HL-60 (cell line): ENCODE measurements at regions not wholly inside any gene's neighbourhood (a gene's known extent, or its start where the extent isn't known, plus 50 kb on each side); places are given as distances from the start of the nearest gene placed in this dataset.

Source experiments
- DNase-seq, 2 experiments: peaks; one replicate each; pipeline ENCODE4 v3.0.0-alpha.2; 2010 to 2020; ENCODE audit warnings: low read depth in 1 of 2, low spot score in 1 of 2
- H3K27ac ChIP-seq: fragments of 250-450 bp; sonication (Bioruptor Pico); replicated peaks from 2 replicates; pipeline ENCODE4 v1.5.1; 2020; ENCODE audit warnings: mild to moderate bottlenecking, moderate library complexity
- H3K27me3 ChIP-seq: fragments of 250-450 bp; sonication (Bioruptor Pico); 2 replicates; pipeline ENCODE4 v1.5.1; 2021; ENCODE audit warnings: mild to moderate bottlenecking, moderate library complexity; ENCODE audit not compliant: insufficient read depth, poor library complexity, severe bottlenecking
- H3K4me3 ChIP-seq: replicated peaks from 2 replicates; pipeline ENCODE4 v1.5.1; 2011; ENCODE audit warnings: mild to moderate bottlenecking, control low read depth, low read length; ENCODE audit not compliant: insufficient read depth
- GABPA ChIP-seq: IDR thresholded peaks from 2 replicates; pipeline ENCODE4 v1.6.1; 2012; ENCODE audit warnings: low read depth
- POLR2AphosphoS5 ChIP-seq: IDR thresholded peaks from 2 replicates; pipeline ENCODE4 v1.6.1; 2012; ENCODE audit warnings: low read depth
- SPI1 ChIP-seq: IDR thresholded peaks from 2 replicates; pipeline ENCODE4 v1.6.1; 2012; ENCODE audit warnings: low read depth, mild to moderate bottlenecking, borderline replicate concordance
- TF ChIP-seq, protein P1 (sequence below): IDR thresholded peaks from one replicate; pipeline ENCODE4 v1.5.1; 2011; ENCODE audit warnings: low read length, control low read depth, inconsistent platforms; ENCODE audit not compliant: insufficient read depth
- TF ChIP-seq, protein P2 (sequence below): IDR thresholded peaks from 2 replicates; pipeline ENCODE4 v1.6.1; 2012; ENCODE audit warnings: low read depth; ENCODE audit not compliant: insufficient replicate concordance

DNA sequence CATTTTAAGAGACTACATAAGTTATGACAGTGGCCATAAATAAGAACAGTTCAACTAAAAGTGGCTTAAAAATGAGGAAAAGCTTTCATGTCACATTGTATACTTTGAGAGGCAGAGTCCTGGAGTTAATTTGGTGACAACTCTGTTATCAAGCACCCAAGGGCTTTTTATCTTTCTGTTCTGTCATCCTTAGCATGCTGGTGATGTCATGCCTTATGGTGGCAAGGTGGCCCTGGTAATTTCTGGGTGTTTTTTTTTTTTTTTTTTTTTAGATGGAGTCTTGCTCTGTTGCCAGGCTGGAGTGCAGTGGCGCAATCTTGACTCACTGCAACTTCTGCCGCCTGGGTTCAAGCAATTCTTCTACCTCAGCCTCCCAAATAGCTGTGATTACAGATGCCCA, 158.8 kb downstream of the AASDHPPT start:
- TF ChIP-seq, protein P1, sequence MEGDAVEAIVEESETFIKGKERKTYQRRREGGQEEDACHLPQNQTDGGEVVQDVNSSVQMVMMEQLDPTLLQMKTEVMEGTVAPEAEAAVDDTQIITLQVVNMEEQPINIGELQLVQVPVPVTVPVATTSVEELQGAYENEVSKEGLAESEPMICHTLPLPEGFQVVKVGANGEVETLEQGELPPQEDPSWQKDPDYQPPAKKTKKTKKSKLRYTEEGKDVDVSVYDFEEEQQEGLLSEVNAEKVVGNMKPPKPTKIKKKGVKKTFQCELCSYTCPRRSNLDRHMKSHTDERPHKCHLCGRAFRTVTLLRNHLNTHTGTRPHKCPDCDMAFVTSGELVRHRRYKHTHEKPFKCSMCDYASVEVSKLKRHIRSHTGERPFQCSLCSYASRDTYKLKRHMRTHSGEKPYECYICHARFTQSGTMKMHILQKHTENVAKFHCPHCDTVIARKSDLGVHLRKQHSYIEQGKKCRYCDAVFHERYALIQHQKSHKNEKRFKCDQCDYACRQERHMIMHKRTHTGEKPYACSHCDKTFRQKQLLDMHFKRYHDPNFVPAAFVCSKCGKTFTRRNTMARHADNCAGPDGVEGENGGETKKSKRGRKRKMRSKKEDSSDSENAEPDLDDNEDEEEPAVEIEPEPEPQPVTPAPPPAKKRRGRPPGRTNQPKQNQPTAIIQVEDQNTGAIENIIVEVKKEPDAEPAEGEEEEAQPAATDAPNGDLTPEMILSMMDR: no peak
- TF ChIP-seq SPI1: no peak
- no peak for TF ChIP-seq POLR2AphosphoS5
- TF ChIP-seq, protein P2, sequence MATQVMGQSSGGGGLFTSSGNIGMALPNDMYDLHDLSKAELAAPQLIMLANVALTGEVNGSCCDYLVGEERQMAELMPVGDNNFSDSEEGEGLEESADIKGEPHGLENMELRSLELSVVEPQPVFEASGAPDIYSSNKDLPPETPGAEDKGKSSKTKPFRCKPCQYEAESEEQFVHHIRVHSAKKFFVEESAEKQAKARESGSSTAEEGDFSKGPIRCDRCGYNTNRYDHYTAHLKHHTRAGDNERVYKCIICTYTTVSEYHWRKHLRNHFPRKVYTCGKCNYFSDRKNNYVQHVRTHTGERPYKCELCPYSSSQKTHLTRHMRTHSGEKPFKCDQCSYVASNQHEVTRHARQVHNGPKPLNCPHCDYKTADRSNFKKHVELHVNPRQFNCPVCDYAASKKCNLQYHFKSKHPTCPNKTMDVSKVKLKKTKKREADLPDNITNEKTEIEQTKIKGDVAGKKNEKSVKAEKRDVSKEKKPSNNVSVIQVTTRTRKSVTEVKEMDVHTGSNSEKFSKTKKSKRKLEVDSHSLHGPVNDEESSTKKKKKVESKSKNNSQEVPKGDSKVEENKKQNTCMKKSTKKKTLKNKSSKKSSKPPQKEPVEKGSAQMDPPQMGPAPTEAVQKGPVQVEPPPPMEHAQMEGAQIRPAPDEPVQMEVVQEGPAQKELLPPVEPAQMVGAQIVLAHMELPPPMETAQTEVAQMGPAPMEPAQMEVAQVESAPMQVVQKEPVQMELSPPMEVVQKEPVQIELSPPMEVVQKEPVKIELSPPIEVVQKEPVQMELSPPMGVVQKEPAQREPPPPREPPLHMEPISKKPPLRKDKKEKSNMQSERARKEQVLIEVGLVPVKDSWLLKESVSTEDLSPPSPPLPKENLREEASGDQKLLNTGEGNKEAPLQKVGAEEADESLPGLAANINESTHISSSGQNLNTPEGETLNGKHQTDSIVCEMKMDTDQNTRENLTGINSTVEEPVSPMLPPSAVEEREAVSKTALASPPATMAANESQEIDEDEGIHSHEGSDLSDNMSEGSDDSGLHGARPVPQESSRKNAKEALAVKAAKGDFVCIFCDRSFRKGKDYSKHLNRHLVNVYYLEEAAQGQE: no peak
- TF ChIP-seq GABPA: no peak
- H3K27me3 ChIP-seq: no peaks in the 10 kb centered on the region
- no peak overlapping the region for H3K4me3 ChIP-seq
- no peak for DNase-seq
- no peak overlapping the region for H3K27ac ChIP-seq

DNA sequence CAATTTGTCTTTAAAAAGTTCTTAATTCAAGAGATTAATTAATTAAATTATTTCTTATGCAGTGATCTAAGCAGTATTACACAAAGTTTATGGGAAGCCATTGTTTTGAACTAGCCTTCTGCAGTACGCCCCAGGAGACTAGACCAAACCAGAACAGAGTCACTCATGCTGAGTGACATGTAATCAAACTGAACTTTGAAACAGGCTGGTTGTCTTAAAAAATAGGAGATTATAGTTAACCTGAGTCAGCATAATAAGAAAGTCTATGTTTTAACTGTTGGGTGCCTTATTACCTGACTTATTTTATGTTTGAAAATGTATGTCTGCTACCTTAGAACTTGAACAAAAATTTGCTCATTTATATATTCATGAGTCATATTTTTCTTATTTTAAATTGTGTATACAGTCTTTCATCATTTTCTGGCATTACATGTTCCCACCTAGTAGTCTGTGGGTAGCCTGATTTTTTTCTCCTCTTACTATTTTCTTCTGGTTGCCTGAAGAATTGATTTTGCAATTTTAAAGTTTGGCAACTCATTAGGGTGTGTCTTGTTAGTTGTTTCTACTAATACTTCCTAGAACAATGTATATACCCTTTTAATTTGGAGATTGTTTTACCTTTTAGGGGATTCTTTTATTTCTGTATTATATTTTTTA, 161.4 kb downstream of the AASDHPPT start:
- Histone ChIP-seq H3K27ac (no peak overlapping the region), H3K4me3 (no peak overlapping the region), H3K27me3 (no peaks in the 10 kb centered on the region)
- TF ChIP-seq, protein P2: no peak
- TF ChIP-seq POLR2AphosphoS5 (no peak), SPI1 (no peak), GABPA (no peak)
- TF ChIP-seq, protein P1: no peak
- no peak for DNase-seq

DNA sequence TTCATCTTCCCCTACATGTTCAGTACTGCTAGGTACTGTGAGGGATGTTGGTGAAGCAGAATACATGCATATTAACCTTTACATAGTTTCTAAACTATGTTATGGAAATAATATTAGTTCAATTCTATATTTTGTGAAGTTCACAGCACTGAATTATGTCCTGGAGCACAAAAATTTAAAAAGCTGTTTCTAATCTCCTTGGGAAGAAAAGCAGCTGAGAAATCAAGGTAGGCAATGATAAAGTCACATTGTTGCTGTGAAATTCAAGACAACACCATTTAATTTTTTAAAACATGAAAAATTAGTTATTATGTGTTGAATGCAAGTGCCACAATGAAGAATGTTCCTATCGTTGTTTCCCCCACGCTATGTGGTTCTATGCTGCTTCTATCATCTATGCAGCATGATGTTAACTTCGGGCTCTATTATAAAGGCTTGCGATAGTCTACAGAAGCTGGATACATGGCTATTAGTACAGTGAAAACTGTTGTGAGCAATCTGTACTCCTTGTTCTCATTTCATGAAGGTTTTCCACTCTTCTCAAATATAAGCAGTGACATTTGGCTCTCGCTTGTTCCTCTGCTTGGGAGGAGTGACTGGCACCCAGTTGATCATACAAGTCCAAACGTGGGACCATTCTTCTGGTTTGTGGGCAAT, 164.3 kb downstream of the AASDHPPT start:
- TF ChIP-seq SPI1 (no peak), GABPA (no peak), POLR2AphosphoS5 (no peak)
- TF ChIP-seq, protein P1: no peak
- TF ChIP-seq, protein P2: no peak
- no peak for DNase-seq
- Histone ChIP-seq H3K27me3 (no peaks in the 10 kb centered on the region), H3K27ac (no peak overlapping the region), H3K4me3 (no peak overlapping the region)
